ENCODE measurements at regions not wholly inside any gene's neighbourhood (a gene's known extent, or its start where the extent isn't known, plus 50 kb on each side); places are given as distances from the start of the nearest gene placed in this dataset.

DNA sequence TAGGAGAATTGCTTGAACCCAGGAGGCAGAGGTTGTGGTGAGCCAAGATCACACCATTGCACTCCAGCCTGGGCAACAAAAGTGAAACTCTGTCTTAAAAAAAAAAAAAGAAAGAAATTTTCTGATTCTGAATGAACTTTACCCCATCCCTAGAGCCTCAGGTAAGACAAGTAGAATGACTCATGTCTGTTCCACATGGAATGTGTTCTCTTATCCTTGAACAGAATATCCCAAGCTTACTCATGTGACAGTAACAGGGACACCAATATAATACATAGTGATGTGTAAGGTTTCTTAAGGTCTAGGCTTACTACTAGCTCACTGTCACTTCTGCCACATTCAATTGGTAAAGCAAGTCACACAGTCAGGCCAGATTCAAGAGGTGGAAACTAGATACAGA is 219.6 kb upstream of the BTBD3 start:
- Histone ChIP-seq H3K9me3 (ENCODE audit: insufficient read depth, low read depth, low read length) (peaks cover 2% of the 10 kb centered on the region), H3K4me1 (ENCODE audit: insufficient read depth, low read length) (no peaks in the 10 kb centered on the region), H3K27ac (ENCODE audit: low read depth, low read length) (no peak overlapping the region), H2AFZ (ENCODE audit: low read depth, low read length) (no peak overlapping the region), H4K20me1 (ENCODE audit: insufficient read depth, low read length) (no peaks in the 10 kb centered on the region), H3K4me3 (ENCODE audit: insufficient read depth, low read depth, low read length) (no peak overlapping the region), H3K4me2 (ENCODE audit: low read length) (no peak overlapping the region), H3K36me3 (ENCODE audit: insufficient read depth, low read length) (no peaks in the 10 kb centered on the region), H3K9ac (ENCODE audit: low read length) (no peak overlapping the region), H3K79me2 (ENCODE audit: insufficient read depth, low read length) (no peaks in the 10 kb centered on the region), H3K27me3 (ENCODE audit: insufficient read depth, low read length) (no peaks in the 10 kb centered on the region)
- Mint-ChIP-seq H3K4me3 (ENCODE audit: unreplicated experiment) (no peak overlapping the region), H3K4me1 (ENCODE audit: low read depth, unreplicated experiment) (no peaks in the 10 kb centered on the region), H3K9me3 (ENCODE audit: unreplicated experiment) (no peaks in the 10 kb centered on the region), H3K36me3 (ENCODE audit: low read depth, unreplicated experiment) (no peaks in the 10 kb centered on the region), H3K27me3 (ENCODE audit: low read depth, unreplicated experiment) (no peaks in the 10 kb centered on the region), H3K27ac (ENCODE audit: unreplicated experiment) (no peak overlapping the region)
- no peak for TF ChIP-seq EZH2 (IDR thresholded peaks at IDR 0.05; ENCODE audit: insufficient read depth, low read length)
- TF ChIP-seq, protein P1, sequence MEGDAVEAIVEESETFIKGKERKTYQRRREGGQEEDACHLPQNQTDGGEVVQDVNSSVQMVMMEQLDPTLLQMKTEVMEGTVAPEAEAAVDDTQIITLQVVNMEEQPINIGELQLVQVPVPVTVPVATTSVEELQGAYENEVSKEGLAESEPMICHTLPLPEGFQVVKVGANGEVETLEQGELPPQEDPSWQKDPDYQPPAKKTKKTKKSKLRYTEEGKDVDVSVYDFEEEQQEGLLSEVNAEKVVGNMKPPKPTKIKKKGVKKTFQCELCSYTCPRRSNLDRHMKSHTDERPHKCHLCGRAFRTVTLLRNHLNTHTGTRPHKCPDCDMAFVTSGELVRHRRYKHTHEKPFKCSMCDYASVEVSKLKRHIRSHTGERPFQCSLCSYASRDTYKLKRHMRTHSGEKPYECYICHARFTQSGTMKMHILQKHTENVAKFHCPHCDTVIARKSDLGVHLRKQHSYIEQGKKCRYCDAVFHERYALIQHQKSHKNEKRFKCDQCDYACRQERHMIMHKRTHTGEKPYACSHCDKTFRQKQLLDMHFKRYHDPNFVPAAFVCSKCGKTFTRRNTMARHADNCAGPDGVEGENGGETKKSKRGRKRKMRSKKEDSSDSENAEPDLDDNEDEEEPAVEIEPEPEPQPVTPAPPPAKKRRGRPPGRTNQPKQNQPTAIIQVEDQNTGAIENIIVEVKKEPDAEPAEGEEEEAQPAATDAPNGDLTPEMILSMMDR (IDR thresholded peaks at IDR 0.05; ENCODE audit: insufficient read depth, low read depth, low read length), result no peak
- FAIRE-seq, result no peak
- DNase-seq (ENCODE audit: low read depth), result no peak

DNA sequence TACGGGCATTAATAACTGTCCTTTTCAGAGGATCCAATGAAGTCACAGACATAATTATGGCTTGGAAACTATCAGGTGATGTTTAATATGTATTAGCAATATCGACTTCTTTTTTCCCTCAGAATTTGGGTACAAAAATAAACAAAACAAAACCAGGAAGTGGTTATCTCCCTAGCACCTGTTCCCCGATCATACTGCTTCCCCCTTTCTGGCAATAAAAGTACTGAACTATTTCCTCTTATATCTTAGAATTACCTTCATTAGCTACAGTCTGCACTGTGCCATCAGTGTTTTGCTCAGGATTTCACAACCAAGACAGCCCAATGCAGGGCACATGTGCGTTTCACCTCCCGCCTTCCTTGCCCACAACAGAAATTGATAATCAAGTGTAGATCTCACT is 216.9 kb upstream of the BTBD3 start:
- no peak overlapping the region for H3K4me3 ChIP-seq (ENCODE audit: insufficient read depth, low read depth, low read length)
- no peaks in the 10 kb centered on the region for H4K20me1 ChIP-seq (ENCODE audit: insufficient read depth, low read length)
- Mint-ChIP-seq H3K36me3 (ENCODE audit: low read depth, unreplicated experiment) (no peaks in the 10 kb centered on the region), H3K4me1 (ENCODE audit: low read depth, unreplicated experiment) (no peaks in the 10 kb centered on the region), H3K27me3 (ENCODE audit: low read depth, unreplicated experiment) (no peaks in the 10 kb centered on the region), H3K9me3 (ENCODE audit: unreplicated experiment) (no peaks in the 10 kb centered on the region), H3K27ac (ENCODE audit: unreplicated experiment) (no peak overlapping the region), H3K4me3 (ENCODE audit: unreplicated experiment) (no peak overlapping the region)
- no peak for DNase-seq (ENCODE audit: low read depth)
- no peak overlapping the region for H3K9ac ChIP-seq (ENCODE audit: low read length)
- no peaks in the 10 kb centered on the region for H3K4me1 ChIP-seq (ENCODE audit: insufficient read depth, low read length)
- H3K36me3 ChIP-seq (ENCODE audit: insufficient read depth, low read length), result no peaks in the 10 kb centered on the region
- no peak overlapping the region for H2AFZ ChIP-seq (ENCODE audit: low read depth, low read length)
- no peaks in the 10 kb centered on the region for H3K79me2 ChIP-seq (ENCODE audit: insufficient read depth, low read length)
- no peak overlapping the region for H3K27ac ChIP-seq (ENCODE audit: low read depth, low read length)
- TF ChIP-seq, protein P1 (IDR thresholded peaks at IDR 0.05; ENCODE audit: insufficient read depth, low read depth, low read length), result no peak
- TF ChIP-seq EZH2 (IDR thresholded peaks at IDR 0.05; ENCODE audit: insufficient read depth, low read length), result no peak
- peaks cover 2% of the 10 kb centered on the region for H3K9me3 ChIP-seq (ENCODE audit: insufficient read depth, low read depth, low read length)
- FAIRE-seq, result no peak
- no peaks in the 10 kb centered on the region for H3K27me3 ChIP-seq (ENCODE audit: insufficient read depth, low read length)
- H3K4me2 ChIP-seq (ENCODE audit: low read length), result no peak overlapping the region

- no peak for FAIRE-seq
- no peaks in the 10 kb centered on the region for H4K20me1 ChIP-seq (ENCODE audit: insufficient read depth, low read length)
- no peaks in the 10 kb centered on the region for H3K36me3 ChIP-seq (ENCODE audit: insufficient read depth, low read length)
- Mint-ChIP-seq H3K4me3 (ENCODE audit: unreplicated experiment) (no peak overlapping the region), H3K9me3 (ENCODE audit: unreplicated experiment) (no peaks in the 10 kb centered on the region), H3K27ac (ENCODE audit: unreplicated experiment) (no peak overlapping the region), H3K27me3 (ENCODE audit: low read depth, unreplicated experiment) (no peaks in the 10 kb centered on the region), H3K4me1 (ENCODE audit: low read depth, unreplicated experiment) (no peaks in the 10 kb centered on the region), H3K36me3 (ENCODE audit: low read depth, unreplicated experiment) (no peaks in the 10 kb centered on the region)
- H3K27ac ChIP-seq (ENCODE audit: low read depth, low read length), result no peak overlapping the region
- peaks cover 2% of the 10 kb centered on the region for H3K9me3 ChIP-seq (ENCODE audit: insufficient read depth, low read depth, low read length)
- no peak overlapping the region for H2AFZ ChIP-seq (ENCODE audit: low read depth, low read length)
- no peak for DNase-seq (ENCODE audit: low read depth)
- H3K79me2 ChIP-seq (ENCODE audit: insufficient read depth, low read length), result no peaks in the 10 kb centered on the region
- no peaks in the 10 kb centered on the region for H3K27me3 ChIP-seq (ENCODE audit: insufficient read depth, low read length)
- H3K4me1 ChIP-seq (ENCODE audit: insufficient read depth, low read length), result no peaks in the 10 kb centered on the region
- no peak overlapping the region for H3K4me2 ChIP-seq (ENCODE audit: low read length)
- no peak overlapping the region for H3K4me3 ChIP-seq (ENCODE audit: insufficient read depth, low read depth, low read length)
- no peak overlapping the region for H3K9ac ChIP-seq (ENCODE audit: low read length)
- TF ChIP-seq, protein P1 (IDR thresholded peaks at IDR 0.05; ENCODE audit: insufficient read depth, low read depth, low read length), result no peak
- TF ChIP-seq EZH2 (IDR thresholded peaks at IDR 0.05; ENCODE audit: insufficient read depth, low read length), result no peak
Observed at GRCh38 chr20:11702721-11703518, 214.8 kb upstream of the BTBD3 start.
